WTC11 (cell line): ENCODE measurements at regions not wholly inside any gene's neighbourhood (a gene's known extent, or its start where the extent isn't known, plus 50 kb on each side); places are given as distances from the start of the nearest gene placed in this dataset.

Source experiments
- ATAC-seq: fragments of 200-7000 bp; cut with Tn5 transposase; 2 replicates; pipeline ENCODE4 v1.10.0; 2021; ENCODE audit warnings: mild to moderate bottlenecking, moderate library complexity
- CTCF ChIA-PET: fragments of 300-600 bp; sonication (Branson Sonifier 250); formaldehyde crosslinking; loops from one replicate; lab custom pipeline; 2021; ENCODE audit warnings: antibody characterized with exemption; lab: Charles Lee
- POLR2A ChIA-PET: fragments of 350-600 bp; sonication (Branson Sonifier 250); formaldehyde crosslinking; loops from one replicate; lab custom pipeline; 2021; ENCODE audit warnings: antibody characterized with exemption; lab: Charles Lee
- DNase-seq: peaks from one replicate; pipeline ENCODE4 v3.0.0; 2021; ENCODE audit warnings: low spot score
- H3K27ac Mint-ChIP-seq: 2 replicates; pipeline ENCODE4 v1.8.0; 2021; ENCODE audit warnings: mixed read lengths
- H3K27me3 Mint-ChIP-seq: 2 replicates; pipeline ENCODE4 v1.8.0; 2021; ENCODE audit warnings: low read depth, mild to moderate bottlenecking, moderate library complexity, mixed read lengths
- H3K36me3 Mint-ChIP-seq: 2 replicates; pipeline ENCODE4 v1.8.0; 2021; ENCODE audit warnings: mixed read lengths
- H3K4me1 Mint-ChIP-seq: 2 replicates; pipeline ENCODE4 v1.8.0; 2022; ENCODE audit warnings: mixed read lengths
- H3K4me3 Mint-ChIP-seq: 2 replicates; pipeline ENCODE4 v1.8.0; 2021; ENCODE audit warnings: mild to moderate bottlenecking, moderate library complexity, mixed read lengths
- H3K9me3 Mint-ChIP-seq: 2 replicates; pipeline ENCODE4 v1.8.0; 2021; ENCODE audit warnings: mixed read lengths
- E2F4 ChIP-seq: sonication (generic); formaldehyde crosslinking; IDR thresholded peaks from 2 replicates; pipeline ENCODE4 v1.8.1; 2022; ENCODE audit warnings: low read depth, mild to moderate bottlenecking, moderate library complexity, missing genetic modification reagents, borderline replicate concordance
- FOXJ3 ChIP-seq: sonication (generic); formaldehyde crosslinking; IDR thresholded peaks from 2 replicates; pipeline ENCODE4 v1.9.0; 2021; ENCODE audit warnings: missing genetic modification reagents, mild to moderate bottlenecking, borderline replicate concordance
- FOXP1 ChIP-seq: sonication (generic); formaldehyde crosslinking; IDR thresholded peaks from 2 replicates; pipeline ENCODE4 v1.8.0; 2022; ENCODE audit warnings: missing genetic modification reagents, mild to moderate bottlenecking, moderate library complexity, borderline replicate concordance
- MAX ChIP-seq: sonication (generic); formaldehyde crosslinking; IDR thresholded peaks from 2 replicates; pipeline ENCODE4 v1.8.0; 2022; ENCODE audit warnings: mild to moderate bottlenecking, missing genetic modification reagents
- MYBL2 ChIP-seq: sonication (generic); formaldehyde crosslinking; IDR thresholded peaks from 2 replicates; pipeline ENCODE4 v1.8.1; 2023; ENCODE audit warnings: mild to moderate bottlenecking, moderate library complexity, missing genetic modification reagents
- NFE2L1 ChIP-seq: sonication (generic); formaldehyde crosslinking; IDR thresholded peaks from 2 replicates; pipeline ENCODE4 v1.8.1; 2023; ENCODE audit warnings: missing genetic modification reagents
- NFYB ChIP-seq: sonication (generic); formaldehyde crosslinking; conservative IDR thresholded peaks from 2 replicates; pipeline ENCODE4 v1.8.0; 2022; ENCODE audit warnings: low read depth, missing genetic modification reagents
- NR1H2 ChIP-seq: sonication (generic); formaldehyde crosslinking; IDR thresholded peaks from 2 replicates; pipeline ENCODE4 v1.9.0; 2021; ENCODE audit warnings: mild to moderate bottlenecking, moderate library complexity, missing genetic modification reagents
- TEAD1 ChIP-seq: sonication (generic); formaldehyde crosslinking; IDR thresholded peaks from 2 replicates; pipeline ENCODE4 v1.8.0; 2022; ENCODE audit warnings: mild to moderate bottlenecking, missing genetic modification reagents
- ZNF281 ChIP-seq: sonication (generic); formaldehyde crosslinking; IDR thresholded peaks from 2 replicates; pipeline ENCODE4 v1.8.0; 2023; ENCODE audit warnings: mild to moderate bottlenecking, missing genetic modification reagents
- ZNF532 ChIP-seq: fragments of 250-450 bp; sonication (Bioruptor Pico); IDR thresholded peaks from 2 replicates; pipeline ENCODE4 v1.9.0; 2021; ENCODE audit warnings: mild to moderate bottlenecking, borderline replicate concordance
- TF ChIP-seq, protein P1 (sequence below): sonication (generic); formaldehyde crosslinking; IDR thresholded peaks from 2 replicates; pipeline ENCODE4 v1.8.1; 2023; ENCODE audit warnings: mild to moderate bottlenecking, missing genetic modification reagents, borderline replicate concordance
- TF ChIP-seq, protein P2 (sequence below): sonication (generic); formaldehyde crosslinking; conservative IDR thresholded peaks from 2 replicates; pipeline ENCODE4 v1.8.1; 2023; ENCODE audit warnings: mild to moderate bottlenecking, low read depth, missing genetic modification reagents, moderate library complexity
- TF ChIP-seq, protein P3 (sequence below): sonication (generic); formaldehyde crosslinking; IDR thresholded peaks from 2 replicates; pipeline ENCODE4 v1.8.0; 2022; ENCODE audit warnings: mild to moderate bottlenecking, missing genetic modification reagents
- TF ChIP-seq, protein P4 (sequence below): fragments of 250-450 bp; sonication (Bioruptor Pico); IDR thresholded peaks from 2 replicates; pipeline ENCODE4 v1.8.0; 2021; ENCODE audit warnings: mild to moderate bottlenecking

- ATAC-seq (no peak), DNase-seq (no peak)
- Mint-ChIP-seq H3K27ac (no peak overlapping the region), H3K4me1 (no peaks in the 10 kb centered on the region), H3K27me3 (peaks cover 8% of the 10 kb centered on the region; the same call in 1 of the 2 replicates), H3K9me3 (no peaks in the 10 kb centered on the region), H3K4me3 (no peak overlapping the region), H3K36me3 (no peaks in the 10 kb centered on the region)
- POLR2A ChIA-PET, result no interaction called here
- CTCF ChIA-PET, result no interaction called here
- no peak for TF ChIP-seq NFE2L1
- TF ChIP-seq, protein P1, sequence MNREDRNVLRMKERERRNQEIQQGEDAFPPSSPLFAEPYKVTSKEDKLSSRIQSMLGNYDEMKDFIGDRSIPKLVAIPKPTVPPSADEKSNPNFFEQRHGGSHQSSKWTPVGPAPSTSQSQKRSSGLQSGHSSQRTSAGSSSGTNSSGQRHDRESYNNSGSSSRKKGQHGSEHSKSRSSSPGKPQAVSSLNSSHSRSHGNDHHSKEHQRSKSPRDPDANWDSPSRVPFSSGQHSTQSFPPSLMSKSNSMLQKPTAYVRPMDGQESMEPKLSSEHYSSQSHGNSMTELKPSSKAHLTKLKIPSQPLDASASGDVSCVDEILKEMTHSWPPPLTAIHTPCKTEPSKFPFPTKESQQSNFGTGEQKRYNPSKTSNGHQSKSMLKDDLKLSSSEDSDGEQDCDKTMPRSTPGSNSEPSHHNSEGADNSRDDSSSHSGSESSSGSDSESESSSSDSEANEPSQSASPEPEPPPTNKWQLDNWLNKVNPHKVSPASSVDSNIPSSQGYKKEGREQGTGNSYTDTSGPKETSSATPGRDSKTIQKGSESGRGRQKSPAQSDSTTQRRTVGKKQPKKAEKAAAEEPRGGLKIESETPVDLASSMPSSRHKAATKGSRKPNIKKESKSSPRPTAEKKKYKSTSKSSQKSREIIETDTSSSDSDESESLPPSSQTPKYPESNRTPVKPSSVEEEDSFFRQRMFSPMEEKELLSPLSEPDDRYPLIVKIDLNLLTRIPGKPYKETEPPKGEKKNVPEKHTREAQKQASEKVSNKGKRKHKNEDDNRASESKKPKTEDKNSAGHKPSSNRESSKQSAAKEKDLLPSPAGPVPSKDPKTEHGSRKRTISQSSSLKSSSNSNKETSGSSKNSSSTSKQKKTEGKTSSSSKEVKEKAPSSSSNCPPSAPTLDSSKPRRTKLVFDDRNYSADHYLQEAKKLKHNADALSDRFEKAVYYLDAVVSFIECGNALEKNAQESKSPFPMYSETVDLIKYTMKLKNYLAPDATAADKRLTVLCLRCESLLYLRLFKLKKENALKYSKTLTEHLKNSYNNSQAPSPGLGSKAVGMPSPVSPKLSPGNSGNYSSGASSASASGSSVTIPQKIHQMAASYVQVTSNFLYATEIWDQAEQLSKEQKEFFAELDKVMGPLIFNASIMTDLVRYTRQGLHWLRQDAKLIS, result no peak
- TF ChIP-seq NFYB (CRISPR knock-in tag), result no peak
- no peak for TF ChIP-seq NR1H2
- TF ChIP-seq MAX (CRISPR knock-in tag), result no peak
These were observed 179.8 kb upstream of the PDE1C start for GRCh38 chr7:32250003-32250402.

DNA sequence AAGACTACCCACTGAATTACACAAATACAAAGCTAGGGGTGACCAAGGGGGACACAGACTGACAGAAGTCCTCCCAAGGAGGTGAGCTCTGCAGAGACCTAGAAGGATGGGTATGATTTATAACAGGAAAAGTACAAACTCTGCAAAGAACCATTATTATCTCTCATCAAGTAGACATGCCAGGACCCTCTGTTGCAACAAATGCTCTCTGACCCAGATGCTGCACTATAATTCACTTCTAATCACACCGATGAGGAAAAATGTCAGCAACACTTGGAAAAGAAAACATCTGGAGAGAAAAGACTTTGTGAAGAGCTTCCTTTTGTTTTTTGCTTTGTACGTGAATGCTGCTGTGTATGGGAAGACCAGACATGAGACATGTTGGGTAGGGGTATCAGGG lies 178.3 kb upstream of the PDE1C start:
- Mint-ChIP-seq H3K9me3 (no peaks in the 10 kb centered on the region), H3K27ac (no peak overlapping the region), H3K4me1 (no peaks in the 10 kb centered on the region), H3K36me3 (no peaks in the 10 kb centered on the region), H3K4me3 (no peak overlapping the region), H3K27me3 (peaks cover 8% of the 10 kb centered on the region; the same call in 1 of the 2 replicates)
- no peak for ATAC-seq
- no peak for DNase-seq
- ChIA-PET CTCF (no interaction called here), POLR2A (no interaction called here)
- TF ChIP-seq FOXP1 (CRISPR knock-in tag) (no peak), ZNF532 (no peak), E2F4 (CRISPR knock-in tag) (no peak), FOXJ3 (CRISPR knock-in tag) (no peak), MYBL2 (CRISPR knock-in tag) (no peak), NFYB (CRISPR knock-in tag) (no peak), ZNF281 (CRISPR knock-in tag) (no peak), TEAD1 (CRISPR knock-in tag) (no peak)
- TF ChIP-seq, protein P2, sequence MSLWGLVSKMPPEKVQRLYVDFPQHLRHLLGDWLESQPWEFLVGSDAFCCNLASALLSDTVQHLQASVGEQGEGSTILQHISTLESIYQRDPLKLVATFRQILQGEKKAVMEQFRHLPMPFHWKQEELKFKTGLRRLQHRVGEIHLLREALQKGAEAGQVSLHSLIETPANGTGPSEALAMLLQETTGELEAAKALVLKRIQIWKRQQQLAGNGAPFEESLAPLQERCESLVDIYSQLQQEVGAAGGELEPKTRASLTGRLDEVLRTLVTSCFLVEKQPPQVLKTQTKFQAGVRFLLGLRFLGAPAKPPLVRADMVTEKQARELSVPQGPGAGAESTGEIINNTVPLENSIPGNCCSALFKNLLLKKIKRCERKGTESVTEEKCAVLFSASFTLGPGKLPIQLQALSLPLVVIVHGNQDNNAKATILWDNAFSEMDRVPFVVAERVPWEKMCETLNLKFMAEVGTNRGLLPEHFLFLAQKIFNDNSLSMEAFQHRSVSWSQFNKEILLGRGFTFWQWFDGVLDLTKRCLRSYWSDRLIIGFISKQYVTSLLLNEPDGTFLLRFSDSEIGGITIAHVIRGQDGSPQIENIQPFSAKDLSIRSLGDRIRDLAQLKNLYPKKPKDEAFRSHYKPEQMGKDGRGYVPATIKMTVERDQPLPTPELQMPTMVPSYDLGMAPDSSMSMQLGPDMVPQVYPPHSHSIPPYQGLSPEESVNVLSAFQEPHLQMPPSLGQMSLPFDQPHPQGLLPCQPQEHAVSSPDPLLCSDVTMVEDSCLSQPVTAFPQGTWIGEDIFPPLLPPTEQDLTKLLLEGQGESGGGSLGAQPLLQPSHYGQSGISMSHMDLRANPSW (CRISPR knock-in tag), result no peak
- TF ChIP-seq, protein P3, sequence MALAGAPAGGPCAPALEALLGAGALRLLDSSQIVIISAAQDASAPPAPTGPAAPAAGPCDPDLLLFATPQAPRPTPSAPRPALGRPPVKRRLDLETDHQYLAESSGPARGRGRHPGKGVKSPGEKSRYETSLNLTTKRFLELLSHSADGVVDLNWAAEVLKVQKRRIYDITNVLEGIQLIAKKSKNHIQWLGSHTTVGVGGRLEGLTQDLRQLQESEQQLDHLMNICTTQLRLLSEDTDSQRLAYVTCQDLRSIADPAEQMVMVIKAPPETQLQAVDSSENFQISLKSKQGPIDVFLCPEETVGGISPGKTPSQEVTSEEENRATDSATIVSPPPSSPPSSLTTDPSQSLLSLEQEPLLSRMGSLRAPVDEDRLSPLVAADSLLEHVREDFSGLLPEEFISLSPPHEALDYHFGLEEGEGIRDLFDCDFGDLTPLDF (CRISPR knock-in tag), result no peak
- TF ChIP-seq, protein P4, sequence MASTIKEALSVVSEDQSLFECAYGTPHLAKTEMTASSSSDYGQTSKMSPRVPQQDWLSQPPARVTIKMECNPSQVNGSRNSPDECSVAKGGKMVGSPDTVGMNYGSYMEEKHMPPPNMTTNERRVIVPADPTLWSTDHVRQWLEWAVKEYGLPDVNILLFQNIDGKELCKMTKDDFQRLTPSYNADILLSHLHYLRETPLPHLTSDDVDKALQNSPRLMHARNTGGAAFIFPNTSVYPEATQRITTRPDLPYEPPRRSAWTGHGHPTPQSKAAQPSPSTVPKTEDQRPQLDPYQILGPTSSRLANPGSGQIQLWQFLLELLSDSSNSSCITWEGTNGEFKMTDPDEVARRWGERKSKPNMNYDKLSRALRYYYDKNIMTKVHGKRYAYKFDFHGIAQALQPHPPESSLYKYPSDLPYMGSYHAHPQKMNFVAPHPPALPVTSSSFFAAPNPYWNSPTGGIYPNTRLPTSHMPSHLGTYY (CRISPR knock-in tag), result no peak
